VCaP (cell line): ENCODE measurements at regions not wholly inside any gene's neighbourhood (a gene's known extent, or its start where the extent isn't known, plus 50 kb on each side); places are given as distances from the start of the nearest gene placed in this dataset.

ENCODE experiments used
- H3K27ac ChIP-seq: fragments of 450-650 bp; 2 replicates; pipeline ENCODE4 v1.5.1; 2017
- TF ChIP-seq, protein P1 (sequence below): fragments of 450-650 bp; conservative IDR thresholded peaks from 2 replicates; pipeline ENCODE4 v1.5.1; 2017; ENCODE audit warnings: mild to moderate bottlenecking, moderate library complexity

DNA sequence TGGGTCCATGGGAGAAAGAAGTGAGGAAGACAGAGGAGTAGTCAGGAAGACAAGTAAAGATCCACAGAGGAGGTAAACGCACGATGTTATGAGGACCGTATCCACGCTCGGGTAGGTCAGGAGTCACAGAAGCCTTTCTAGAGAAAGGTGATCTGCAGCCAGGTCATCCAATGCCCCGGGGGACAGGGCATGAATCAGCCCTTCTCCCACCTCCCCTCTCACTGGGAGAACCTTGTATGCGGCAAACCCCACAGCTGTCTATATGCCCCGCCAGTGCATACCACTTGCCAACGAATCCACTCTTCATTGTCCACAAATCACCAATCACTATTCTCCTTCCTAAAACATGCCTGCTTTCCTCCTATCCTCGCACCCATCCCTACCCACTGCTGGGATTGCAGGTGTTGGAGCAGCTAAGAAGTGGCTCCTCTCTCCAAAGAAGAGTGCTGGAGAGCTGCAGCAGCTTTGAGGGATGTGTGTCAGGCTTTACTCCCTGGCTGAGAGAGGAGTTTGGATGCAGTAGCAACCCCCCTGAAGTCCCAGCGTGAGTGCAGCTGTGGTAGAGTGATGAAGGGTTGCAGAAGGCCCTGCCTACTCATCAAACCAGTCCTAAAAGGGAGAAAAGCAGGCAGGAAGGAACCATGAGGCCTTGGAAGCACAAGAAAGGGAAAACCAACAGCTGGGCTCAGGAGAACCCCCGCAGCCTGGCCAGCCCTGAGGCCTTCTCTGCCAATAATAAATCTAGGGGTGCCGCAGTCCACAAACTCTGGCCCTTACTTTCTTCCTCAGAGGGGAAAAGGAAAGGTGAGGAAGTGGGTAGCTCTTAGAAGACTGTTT is 102.2 kb upstream of the GADD45A start:
- no peak overlapping the region for H3K27ac ChIP-seq
- TF ChIP-seq, protein P1, sequence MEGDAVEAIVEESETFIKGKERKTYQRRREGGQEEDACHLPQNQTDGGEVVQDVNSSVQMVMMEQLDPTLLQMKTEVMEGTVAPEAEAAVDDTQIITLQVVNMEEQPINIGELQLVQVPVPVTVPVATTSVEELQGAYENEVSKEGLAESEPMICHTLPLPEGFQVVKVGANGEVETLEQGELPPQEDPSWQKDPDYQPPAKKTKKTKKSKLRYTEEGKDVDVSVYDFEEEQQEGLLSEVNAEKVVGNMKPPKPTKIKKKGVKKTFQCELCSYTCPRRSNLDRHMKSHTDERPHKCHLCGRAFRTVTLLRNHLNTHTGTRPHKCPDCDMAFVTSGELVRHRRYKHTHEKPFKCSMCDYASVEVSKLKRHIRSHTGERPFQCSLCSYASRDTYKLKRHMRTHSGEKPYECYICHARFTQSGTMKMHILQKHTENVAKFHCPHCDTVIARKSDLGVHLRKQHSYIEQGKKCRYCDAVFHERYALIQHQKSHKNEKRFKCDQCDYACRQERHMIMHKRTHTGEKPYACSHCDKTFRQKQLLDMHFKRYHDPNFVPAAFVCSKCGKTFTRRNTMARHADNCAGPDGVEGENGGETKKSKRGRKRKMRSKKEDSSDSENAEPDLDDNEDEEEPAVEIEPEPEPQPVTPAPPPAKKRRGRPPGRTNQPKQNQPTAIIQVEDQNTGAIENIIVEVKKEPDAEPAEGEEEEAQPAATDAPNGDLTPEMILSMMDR, result no peak

DNA sequence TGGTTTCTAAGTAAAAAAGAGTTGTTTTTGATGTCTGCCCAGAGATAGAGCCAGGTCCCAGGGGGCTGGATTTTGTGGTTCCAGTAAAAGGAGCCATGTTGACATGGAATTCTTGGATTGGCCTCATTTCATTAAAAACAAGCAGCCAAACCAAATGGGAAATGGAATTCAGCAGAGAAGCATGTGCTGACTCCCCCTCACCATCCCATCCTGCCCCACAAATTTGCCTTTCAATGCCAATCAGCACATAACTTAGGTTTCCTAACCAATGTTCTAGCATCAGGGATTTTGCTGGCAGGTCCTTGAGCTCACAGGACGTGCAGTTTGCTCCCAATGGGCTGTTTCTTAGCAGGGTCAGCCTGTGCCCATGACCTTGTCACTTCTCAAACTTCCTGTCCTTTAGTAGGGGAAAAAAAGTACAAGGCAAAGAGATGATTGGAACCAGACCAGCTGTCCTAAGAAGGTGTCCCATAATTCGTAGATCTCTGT is 101.5 kb upstream of the GADD45A start:
- no peak overlapping the region for H3K27ac ChIP-seq

DNA sequence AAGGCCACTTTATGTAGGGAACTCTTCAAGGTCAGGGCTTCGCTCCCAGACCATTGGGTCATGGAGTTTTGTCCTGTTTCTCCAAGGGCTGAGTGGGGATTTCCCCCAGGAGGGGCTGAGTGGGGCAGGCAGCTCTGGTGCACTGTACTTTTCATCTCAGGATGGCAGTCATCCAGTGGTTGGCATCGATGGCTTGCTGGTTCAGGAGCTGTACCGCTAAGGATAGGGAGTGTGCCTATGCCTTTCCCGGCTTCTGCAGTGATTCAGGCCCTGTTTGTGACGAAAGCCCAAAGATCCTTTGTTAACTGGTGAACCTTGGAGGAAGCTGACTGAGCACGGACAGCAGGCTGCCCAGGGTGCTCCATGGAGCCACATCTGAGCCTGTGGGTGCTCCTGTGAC is 100.1 kb upstream of the GADD45A start:
- no peak overlapping the region for H3K27ac ChIP-seq
- TF ChIP-seq, protein P1, result no peak

More for the DNA sequence above, 101.5 kb upstream of the GADD45A start:
- TF ChIP-seq, protein P1, result no peak

DNA sequence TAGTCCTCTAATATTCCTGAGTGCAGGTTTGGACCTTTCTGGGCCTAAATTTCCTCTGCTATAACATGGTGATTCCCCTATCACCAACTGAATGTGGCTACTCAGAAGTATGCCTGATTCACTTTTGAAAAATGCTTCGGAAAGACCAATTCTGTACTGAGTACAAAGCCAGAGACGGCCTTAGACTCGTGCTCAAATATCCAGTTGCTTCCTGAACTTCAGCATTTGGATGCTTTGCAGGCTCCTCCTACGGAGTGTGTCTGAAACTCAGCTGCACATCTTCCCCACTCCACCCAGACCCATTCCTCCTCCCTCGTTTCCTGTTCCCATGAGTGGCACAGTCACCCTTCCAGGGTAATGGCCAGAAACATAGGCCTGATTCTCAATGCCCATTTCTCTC is 98.4 kb upstream of the GADD45A start:
- no peak overlapping the region for H3K27ac ChIP-seq
- TF ChIP-seq, protein P1, result no peak

DNA sequence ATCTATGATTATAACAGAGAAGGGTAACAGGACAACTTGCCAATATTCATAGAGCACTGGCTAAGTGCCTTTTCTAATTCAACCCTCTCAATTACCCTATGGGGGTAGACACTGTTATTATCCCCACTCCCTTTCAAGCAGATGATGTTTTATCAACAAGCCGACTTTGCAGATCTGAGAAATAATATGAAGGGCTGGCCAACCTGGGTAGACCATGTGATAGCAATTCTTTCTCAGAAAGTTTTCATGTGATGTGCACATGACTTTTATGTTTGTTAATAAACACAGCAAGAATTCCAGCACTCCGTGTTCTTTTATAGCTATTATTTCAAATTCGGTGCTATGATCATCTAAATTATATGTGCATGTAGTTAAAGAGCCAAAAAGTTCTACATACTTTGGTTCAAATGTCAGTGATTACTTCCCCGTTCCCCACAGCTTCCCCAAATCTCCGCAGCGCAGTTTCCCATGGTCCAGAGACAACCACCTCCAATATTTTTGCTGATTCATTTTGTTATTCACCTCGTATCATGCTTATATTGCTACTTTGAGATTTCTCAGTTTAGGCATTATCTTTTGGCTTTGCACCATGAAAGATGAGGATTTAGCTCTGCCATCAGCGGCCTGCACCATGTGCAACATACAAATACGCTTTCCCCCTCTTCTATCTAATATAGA is 96.7 kb upstream of the GADD45A start:
- peak overlapping the region; percentile 23; the same call in 1 of the 2 replicates for H3K27ac ChIP-seq
- TF ChIP-seq, protein P1, result no peak

DNA sequence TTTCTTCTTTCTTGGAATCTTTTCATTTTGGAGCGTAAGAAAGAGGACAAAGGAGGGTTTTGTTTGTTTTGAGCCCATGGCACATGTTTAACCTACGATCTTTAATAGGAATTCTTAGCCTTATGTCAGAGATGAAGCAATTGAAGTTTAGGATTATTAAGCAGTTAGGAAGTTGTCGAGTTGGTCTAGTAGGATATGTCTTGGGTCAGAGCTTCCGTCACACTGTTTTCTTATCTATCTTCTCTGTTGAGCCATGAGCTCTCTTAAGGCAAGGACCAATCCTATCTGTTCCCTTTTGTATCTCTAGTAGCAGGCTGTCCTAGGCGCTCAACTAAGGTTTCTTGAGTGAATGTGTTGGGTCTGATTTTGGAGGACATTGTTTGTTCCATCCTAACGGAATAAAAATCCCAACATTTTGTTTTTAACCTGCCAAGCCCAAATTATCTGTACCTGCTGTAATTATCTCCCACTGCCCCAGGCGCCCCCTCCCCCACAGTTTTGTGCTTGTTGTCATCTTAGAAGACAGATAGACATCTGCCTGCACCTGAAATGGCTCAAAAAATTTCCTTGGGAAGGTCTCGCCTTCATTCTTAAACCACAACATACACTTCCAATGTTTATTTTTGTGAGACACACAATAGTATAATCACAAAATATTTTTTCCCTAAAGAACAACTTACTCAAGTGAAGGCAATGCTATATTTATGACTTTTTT is 95.3 kb upstream of the GADD45A start:
- TF ChIP-seq, protein P1, result no peak
- H3K27ac ChIP-seq, result no peak overlapping the region

DNA sequence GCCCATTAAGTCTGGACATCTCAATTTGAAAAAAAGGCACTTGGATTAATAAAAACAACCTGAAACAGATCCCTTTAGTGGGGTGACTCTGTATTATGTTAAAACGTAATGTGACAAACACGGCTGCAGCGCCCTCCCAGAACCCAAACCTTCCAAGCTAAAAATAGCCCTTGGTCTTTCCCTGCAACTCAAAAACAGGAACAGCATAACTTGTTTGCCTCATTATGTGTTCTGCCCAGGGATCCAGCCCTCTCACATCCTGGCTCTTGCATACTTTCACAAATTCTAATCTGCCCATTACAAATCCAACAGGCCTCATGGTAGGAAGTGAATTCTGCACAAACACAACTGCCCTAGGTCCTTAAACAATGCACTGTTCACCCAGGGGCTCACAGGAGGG is 94.7 kb upstream of the GADD45A start:
- TF ChIP-seq, protein P1, result no peak
- no peak overlapping the region for H3K27ac ChIP-seq
